Body of pancreas (tissue), 4 donors: ENCODE measurements at regions not wholly inside any gene's neighbourhood (a gene's known extent, or its start where the extent isn't known, plus 50 kb on each side); places are given as distances from the start of the nearest gene placed in this dataset.

Experiments
- ATAC-seq: fragments of 150-250 bp; one replicate; pipeline ENCODE4 v1.9.1; 2016
- DNase-seq, 4 donors: peaks; one replicate each; pipeline ENCODE4 v3.0.0-alpha.2; 2019
- H3K27ac ChIP-seq, 4 donors: fragments of 200-600 bp; sonication (generic); 1 replicate in 3 of 4; 2 replicates in 1 of 4; pipeline versions ENCODE4 v1.5.1 to v1.6.1; 2016 to 2019; ENCODE audit warnings: mild to moderate bottlenecking in 1 of 4, mixed read lengths in 1 of 4, moderate library complexity in 1 of 4
- H3K27me3 ChIP-seq, 2 donors: fragments of 200-600 bp; sonication (generic); one replicate each; pipeline ENCODE4 v1.6.0; 2016; ENCODE audit warnings: mild to moderate bottlenecking in 1 of 2
- H3K36me3 ChIP-seq, 2 donors: fragments of 200-600 bp; sonication (generic); replicated peaks in 1 of 2; 2 replicates each; pipeline ENCODE4 v1.5.1; 2016; ENCODE audit warnings: low read depth in 2 of 2; ENCODE audit not compliant: insufficient read depth in 1 of 2
- H3K4me1 ChIP-seq: fragments of 200-600 bp; sonication (generic); one replicate; pipeline ENCODE4 v1.6.0; 2016
- H3K4me3 ChIP-seq, 2 donors: fragments of 200-600 bp; sonication (generic); 1 replicate in 1 of 2; 2 replicates in 1 of 2; pipeline ENCODE4 v1.5.1; 2016 to 2019
- H3K9me3 ChIP-seq, 3 donors: fragments of 200-600 bp; sonication (generic); 1 replicate in 2 of 3; 2 replicates in 1 of 3; pipeline ENCODE4 v1.5.1; 2016
- CTCF ChIP-seq, 7 experiments: fragments of 450-650 bp in 4 of 7; fragments of 200-600 bp in 3 of 7; sonication (generic) in 3 of 7; IDR thresholded peaks; one replicate each; pipeline ENCODE4 v1.5.1; 2016 to 2019; ENCODE audit warnings: antibody characterized with exemption in 7 of 7
- POLR2A ChIP-seq, 3 donors: fragments of 450-650 bp; IDR thresholded peaks; one replicate each; pipeline ENCODE4 v1.6.1; 2016; ENCODE audit warnings: antibody characterized with exemption in 3 of 3, mild to moderate bottlenecking in 2 of 3
- WGBS, 2 donors: methylation state at CpG; one replicate each; pipeline ENCODE4 v1.1.5; 2017; 5-methylcytosine and 5-hydroxymethylcytosine counted together
- intact Hi-C: fragments of 100-400 bp; cut with DNase I; formaldehyde crosslinking; loops from one replicate; pipeline ENCODE4 v1.15.1; 2023

GRCh38 chr7:4437916-4438315 lies 244.2 kb upstream of the FOXK1 start:
- WGBS, 2 donors = 69% methylated on average over 4 of the region's 4 CpGs
- intact Hi-C loops = no loop called here
- no peak for ATAC-seq

GRCh38 chr7:4438723-4439245 lies 243.3 kb upstream of the FOXK1 start:
- ATAC-seq = no peak
- Histone ChIP-seq H3K9me3 (no peaks in the 10 kb centered on the region), H3K27ac (no peak overlapping the region), H3K36me3 (no peaks in the 10 kb centered on the region), H3K27me3 (no peaks in the 10 kb centered on the region), H3K4me3 (no peak overlapping the region), H3K4me1 (peaks cover 9% of the 10 kb centered on the region)
- no peak for TF ChIP-seq POLR2A (IDR thresholded peaks at IDR 0.05)
- TF ChIP-seq CTCF (IDR thresholded peaks at IDR 0.05) = no peak
- DNase-seq = no peak
- intact Hi-C loops = no loop called here
- 87 to 90% methylated on average over 1 of the region's 1 CpG for WGBS, 2 donors

More at GRCh38 chr7:4437916-4438315, 244.2 kb upstream of the FOXK1 start:
- DNase-seq = no peak
- TF ChIP-seq CTCF (IDR thresholded peaks at IDR 0.05) (no peak), POLR2A (IDR thresholded peaks at IDR 0.05) (no peak)
- no peaks in the 10 kb centered on the region for H3K36me3 ChIP-seq
- H3K9me3 ChIP-seq = no peaks in the 10 kb centered on the region
- peaks cover 9% of the 10 kb centered on the region for H3K4me1 ChIP-seq
- no peaks in the 10 kb centered on the region for H3K27me3 ChIP-seq
- no peak overlapping the region for H3K27ac ChIP-seq
- no peak overlapping the region for H3K4me3 ChIP-seq

GRCh38 chr7:4439444-4439843 lies 242.7 kb upstream of the FOXK1 start:
- Histone ChIP-seq H3K27me3 (no peaks in the 10 kb centered on the region), H3K4me1 (peaks cover 9% of the 10 kb centered on the region), H3K9me3 (no peaks in the 10 kb centered on the region), H3K27ac (no peak overlapping the region), H3K36me3 (no peaks in the 10 kb centered on the region), H3K4me3 (no peak overlapping the region)
- DNase-seq (no peak), ATAC-seq (no peak)
- no peak for TF ChIP-seq POLR2A (IDR thresholded peaks at IDR 0.05)
- no peak for TF ChIP-seq CTCF (IDR thresholded peaks at IDR 0.05)
- 61 to 73% methylated on average over 6 of the region's 6 CpGs for WGBS, 2 donors
- intact Hi-C loops = no loop called here

- TF ChIP-seq CTCF (IDR thresholded peaks at IDR 0.05) (no peak), POLR2A (IDR thresholded peaks at IDR 0.05) (no peak)
Observed at GRCh38 chr7:4444106-4444505, 238.0 kb upstream of the FOXK1 start.

GRCh38 chr7:4445777-4446176 lies 236.3 kb upstream of the FOXK1 start:
- no peak for TF ChIP-seq POLR2A (IDR thresholded peaks at IDR 0.05)
- no peak for TF ChIP-seq CTCF (IDR thresholded peaks at IDR 0.05)
- Histone ChIP-seq H3K27me3 (no peaks in the 10 kb centered on the region), H3K36me3 (no peaks in the 10 kb centered on the region), H3K4me1 (no peaks in the 10 kb centered on the region), H3K27ac (no peak overlapping the region), H3K4me3 (no peak overlapping the region), H3K9me3 (no peaks in the 10 kb centered on the region)
- 86 to 88% methylated on average over 2 of the region's 2 CpGs for WGBS, 2 donors
- ATAC-seq = no peak
- DNase-seq = no peak
- intact Hi-C loops = no loop called here

More at GRCh38 chr7:4444106-4444505, 238.0 kb upstream of the FOXK1 start:
- intact Hi-C loops = no loop called here
- Histone ChIP-seq H3K36me3 (no peaks in the 10 kb centered on the region), H3K27ac (no peak overlapping the region), H3K4me3 (no peak overlapping the region), H3K9me3 (no peaks in the 10 kb centered on the region), H3K27me3 (no peaks in the 10 kb centered on the region), H3K4me1 (no peaks in the 10 kb centered on the region)
- ATAC-seq = no peak
- WGBS, 2 donors = 25 to 36% methylated on average over 1 of the region's 1 CpG
- no peak for DNase-seq
